ENCODE measurements at regions not wholly inside any gene's neighbourhood (a gene's known extent, or its start where the extent isn't known, plus 50 kb on each side); places are given as distances from the start of the nearest gene placed in this dataset.
"Not testable (repeated sequence)": the region's sequence is repeated elsewhere in the genome, so short reads cannot be mapped to it uniquely, and the experiment has no call there.

GRCh38 chr3:61407397-61407796 is 154.0 kb upstream of the PTPRG start:
- TF ChIP-seq CTCF (IDR thresholded peaks at IDR 0.05; ENCODE audit: insufficient read depth, low read depth, low read length, missing control alignments), result no peak
- no peak overlapping the region for H3K4me3 ChIP-seq (ENCODE audit: low read length)
- DNase-seq (ENCODE audit: low read depth), result no peak

- TF ChIP-seq CTCF (IDR thresholded peaks at IDR 0.05; ENCODE audit: insufficient read depth, low read depth, low read length, missing control alignments), result no peak
- H3K4me3 ChIP-seq (ENCODE audit: low read length), result no peak overlapping the region
- no peak for DNase-seq (ENCODE audit: low read depth)
These were observed 151.7 kb upstream of the PTPRG start for GRCh38 chr3:61409638-61410037.

GRCh38 chr3:61410358-61410757 is 151.0 kb upstream of the PTPRG start:
- H3K4me3 ChIP-seq (ENCODE audit: low read length); DNase-seq (ENCODE audit: low read depth): not testable (repeated sequence)

- no peak for TF ChIP-seq CTCF (IDR thresholded peaks at IDR 0.05; ENCODE audit: insufficient read depth, low read depth, low read length, missing control alignments)
- DNase-seq (ENCODE audit: low read depth), result no peak
- H3K4me3 ChIP-seq (ENCODE audit: low read length), result no peak overlapping the region
These were observed 150.2 kb upstream of the PTPRG start for GRCh38 chr3:61411009-61411662.

- no peak for TF ChIP-seq CTCF (IDR thresholded peaks at IDR 0.05; ENCODE audit: insufficient read depth, low read depth, low read length, missing control alignments)
- no peak for DNase-seq (ENCODE audit: low read depth)
- H3K4me3 ChIP-seq (ENCODE audit: low read length), result no peak overlapping the region
These were observed 146.9 kb upstream of the PTPRG start for GRCh38 chr3:61414456-61414855.

GRCh38 chr3:61415201-61415600 is 146.2 kb upstream of the PTPRG start:
- no peak for TF ChIP-seq CTCF (IDR thresholded peaks at IDR 0.05; ENCODE audit: insufficient read depth, low read depth, low read length, missing control alignments)
- DNase-seq (ENCODE audit: low read depth), result no peak
- no peak overlapping the region for H3K4me3 ChIP-seq (ENCODE audit: low read length)

GRCh38 chr3:61416618-61417017 is 144.8 kb upstream of the PTPRG start:
- H3K4me3 ChIP-seq (ENCODE audit: low read length), result no peak overlapping the region
- TF ChIP-seq CTCF (IDR thresholded peaks at IDR 0.05; ENCODE audit: insufficient read depth, low read depth, low read length, missing control alignments), result no peak
- DNase-seq (ENCODE audit: low read depth), result no peak
